Astrocyte of the spinal cord (primary cell): ENCODE measurements at regions not wholly inside any gene's neighbourhood (a gene's known extent, or its start where the extent isn't known, plus 50 kb on each side); places are given as distances from the start of the nearest gene placed in this dataset.

ENCODE experiments used
- DNase-seq: peaks from one replicate; pipeline ENCODE4 v3.0.0; 2011; ENCODE audit warnings: low read depth, low spot score
- H3K4me3 ChIP-seq: 2 replicates; pipeline ENCODE4 v1.5.1; 2011; ENCODE audit warnings: low read depth, mild to moderate bottlenecking, low read length, moderate library complexity
- in situ Hi-C: cut with HindIII; loops from 2 replicates; pipeline ENCODE4 v1.10.0; 2017; ENCODE audit warnings: low sequenced_read_pairs
- TF ChIP-seq, protein P1 (sequence below): IDR thresholded peaks from 2 replicates; pipeline ENCODE4 v1.5.1; 2012; ENCODE audit warnings: low read depth, mild to moderate bottlenecking, low read length, inconsistent platforms

DNA sequence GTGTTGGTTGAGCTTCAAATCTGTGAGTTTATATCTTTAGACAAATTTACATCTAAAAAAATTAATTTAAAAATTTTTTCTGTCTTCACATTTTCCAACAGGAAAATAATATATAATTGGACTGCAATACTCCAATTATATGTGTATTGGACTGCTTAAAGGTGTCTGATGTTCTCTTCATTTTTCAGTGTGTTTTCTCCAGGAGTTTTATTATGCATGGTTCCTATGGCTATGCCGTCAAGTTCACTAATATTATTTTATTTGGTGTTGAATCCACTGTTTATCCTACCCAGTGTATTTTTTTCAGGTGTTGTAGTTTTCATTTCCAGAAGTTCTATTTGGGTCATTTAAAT, 62.1 kb upstream of the CTLA4 start:
- no peak overlapping the region for H3K4me3 ChIP-seq
- peak; percentile 31 for DNase-seq
- in situ Hi-C loops: no loop called here
- TF ChIP-seq, protein P1, sequence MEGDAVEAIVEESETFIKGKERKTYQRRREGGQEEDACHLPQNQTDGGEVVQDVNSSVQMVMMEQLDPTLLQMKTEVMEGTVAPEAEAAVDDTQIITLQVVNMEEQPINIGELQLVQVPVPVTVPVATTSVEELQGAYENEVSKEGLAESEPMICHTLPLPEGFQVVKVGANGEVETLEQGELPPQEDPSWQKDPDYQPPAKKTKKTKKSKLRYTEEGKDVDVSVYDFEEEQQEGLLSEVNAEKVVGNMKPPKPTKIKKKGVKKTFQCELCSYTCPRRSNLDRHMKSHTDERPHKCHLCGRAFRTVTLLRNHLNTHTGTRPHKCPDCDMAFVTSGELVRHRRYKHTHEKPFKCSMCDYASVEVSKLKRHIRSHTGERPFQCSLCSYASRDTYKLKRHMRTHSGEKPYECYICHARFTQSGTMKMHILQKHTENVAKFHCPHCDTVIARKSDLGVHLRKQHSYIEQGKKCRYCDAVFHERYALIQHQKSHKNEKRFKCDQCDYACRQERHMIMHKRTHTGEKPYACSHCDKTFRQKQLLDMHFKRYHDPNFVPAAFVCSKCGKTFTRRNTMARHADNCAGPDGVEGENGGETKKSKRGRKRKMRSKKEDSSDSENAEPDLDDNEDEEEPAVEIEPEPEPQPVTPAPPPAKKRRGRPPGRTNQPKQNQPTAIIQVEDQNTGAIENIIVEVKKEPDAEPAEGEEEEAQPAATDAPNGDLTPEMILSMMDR: no peak

DNA sequence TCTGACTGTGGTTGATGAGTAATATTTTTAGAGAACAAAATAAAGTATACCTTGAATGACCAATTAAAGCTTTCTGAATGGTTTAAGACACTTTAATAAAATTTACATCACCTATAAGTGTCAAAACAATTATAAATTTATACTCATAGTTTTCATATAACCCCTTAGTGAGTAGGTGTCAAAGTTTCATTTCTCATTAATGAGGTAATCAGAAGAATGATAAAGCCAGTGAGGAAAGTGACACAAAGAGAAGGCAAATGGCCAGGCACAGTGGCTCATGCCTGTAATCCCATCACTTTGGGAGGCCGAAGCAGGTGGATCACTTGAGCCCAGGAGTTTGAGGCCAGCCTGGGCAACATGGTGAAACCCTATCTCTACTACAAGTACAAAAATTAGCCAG, 60.8 kb upstream of the CTLA4 start:
- DNase-seq: no peak
- TF ChIP-seq, protein P1: no peak
- no peak overlapping the region for H3K4me3 ChIP-seq
- in situ Hi-C loops: no loop called here

DNA sequence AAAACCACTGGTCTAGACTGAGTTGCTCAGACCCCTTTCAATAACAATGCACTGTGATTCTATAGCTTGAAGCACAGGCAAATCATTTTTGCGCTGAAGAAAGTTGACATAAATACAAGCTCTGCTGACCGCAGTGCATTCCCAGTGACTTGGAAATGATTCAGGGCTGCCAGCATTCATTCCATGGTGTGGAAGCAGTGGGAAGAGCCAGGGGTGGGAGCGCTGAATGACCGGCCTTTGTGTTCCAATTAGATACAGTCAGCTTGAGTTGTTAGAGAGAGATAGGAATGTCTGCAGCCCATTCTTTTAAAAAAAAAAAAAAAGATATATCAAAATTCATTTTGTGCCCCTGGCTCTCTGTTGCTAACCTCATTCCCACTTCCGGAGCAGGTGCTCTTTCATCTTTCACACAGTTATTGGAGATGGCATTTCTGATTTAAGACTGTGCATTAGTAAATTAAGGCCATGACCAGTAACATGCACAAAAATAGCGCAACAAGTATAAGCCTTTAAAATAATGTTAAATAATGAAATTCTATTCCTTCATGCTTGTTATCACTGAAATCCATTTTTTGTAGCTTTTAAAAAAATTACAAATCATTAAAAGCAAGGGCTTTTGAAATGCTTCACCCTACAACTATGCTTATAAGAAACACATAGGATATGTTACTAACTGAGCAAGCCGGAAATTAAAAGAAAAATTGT, 59.4 kb upstream of the CTLA4 start:
- DNase-seq: peak; percentile 98
- in situ Hi-C loops: no loop called here
- no peak overlapping the region for H3K4me3 ChIP-seq
- TF ChIP-seq, protein P1: no peak

DNA sequence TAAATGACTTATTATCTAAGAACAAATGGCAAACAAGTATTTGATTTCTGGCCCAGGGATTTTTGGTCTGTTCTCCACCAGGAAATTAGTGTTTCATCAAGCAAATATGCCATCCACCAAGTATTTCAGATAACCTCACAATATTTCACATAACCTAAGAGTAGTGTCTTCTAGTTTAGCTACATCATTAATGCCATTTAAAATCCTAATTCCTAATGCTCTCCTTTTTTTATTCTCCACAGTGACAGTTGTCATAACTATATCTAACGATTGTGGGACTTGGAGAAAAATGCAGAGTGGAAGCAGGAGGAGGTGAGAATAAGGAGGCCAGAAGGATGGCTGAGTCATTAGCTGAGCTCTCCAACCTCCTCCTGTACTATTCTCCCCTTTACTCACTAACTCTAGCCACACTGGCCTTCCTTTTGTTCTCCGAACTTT, 58.5 kb upstream of the CTLA4 start:
- in situ Hi-C loops: no loop called here
- TF ChIP-seq, protein P1: no peak
- DNase-seq: peak; percentile 79
- H3K4me3 ChIP-seq: no peak overlapping the region

DNA sequence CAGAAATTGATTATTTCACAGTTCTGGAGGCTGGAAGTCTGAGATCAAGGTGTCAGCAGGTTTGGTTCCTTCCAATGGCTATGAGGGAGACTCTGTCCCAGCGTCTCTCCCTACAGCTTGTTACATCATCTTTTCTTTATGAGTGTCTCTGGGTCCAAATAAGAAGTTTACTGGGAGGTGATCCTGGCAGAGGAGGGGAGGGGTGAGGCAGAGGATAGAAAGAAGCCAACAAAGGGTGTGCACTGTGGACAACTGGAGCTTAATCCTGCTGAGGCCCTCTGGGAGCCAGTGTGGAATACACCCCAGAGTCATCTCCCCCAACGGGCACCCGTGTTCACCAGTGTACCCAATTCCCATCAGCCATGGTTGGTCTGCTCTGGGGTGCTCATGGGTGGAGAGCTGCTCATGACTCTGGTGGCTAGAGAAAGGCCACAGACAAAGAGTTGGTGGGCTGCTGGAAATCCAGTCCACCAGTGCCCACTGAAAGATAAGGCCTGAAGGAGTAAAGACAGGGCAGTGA, 57.5 kb upstream of the CTLA4 start:
- in situ Hi-C loops: no loop called here
- DNase-seq: no peak
- TF ChIP-seq, protein P1: no peak
- H3K4me3 ChIP-seq: no peak overlapping the region

DNA sequence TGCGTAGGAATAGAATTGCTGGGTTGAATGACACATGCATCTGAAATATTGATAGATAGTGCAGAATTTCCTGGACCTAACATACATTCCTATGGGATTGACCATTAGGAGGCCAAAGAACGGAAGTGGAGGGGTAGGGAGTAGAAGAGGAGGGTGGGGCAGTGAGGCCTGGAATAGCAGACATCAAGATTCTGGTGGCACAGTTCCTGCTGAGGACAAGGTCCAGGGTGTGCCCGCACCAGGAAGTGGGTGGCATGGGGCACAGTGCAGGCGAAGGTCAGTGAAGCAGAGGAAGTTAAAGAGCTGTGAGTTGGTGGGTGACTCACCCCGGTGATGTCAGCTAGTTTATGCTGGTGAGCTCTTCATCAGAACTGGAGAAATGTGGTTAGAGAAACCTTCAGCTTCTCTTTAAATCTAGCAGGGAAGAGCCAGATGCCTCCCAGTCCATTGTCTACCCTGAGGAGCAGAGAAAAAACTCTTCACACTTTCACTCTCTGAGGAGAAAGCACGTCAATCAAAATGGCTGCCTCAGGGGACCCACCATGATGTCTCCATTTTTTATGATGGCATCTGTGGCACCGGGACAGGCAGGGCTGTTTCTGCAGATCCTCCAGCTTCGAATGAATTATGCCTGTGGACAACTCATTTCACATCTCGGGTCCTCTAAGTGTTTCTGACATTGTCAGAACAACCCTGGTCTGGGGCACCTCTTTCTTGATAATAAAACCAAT, 55.9 kb upstream of the CTLA4 start:
- TF ChIP-seq, protein P1: no peak
- DNase-seq: peak; percentile 93
- no peak overlapping the region for H3K4me3 ChIP-seq
- in situ Hi-C loops: no loop called here
